Lower leg skin (tissue), 3 donors: ENCODE measurements at regions not wholly inside any gene's neighbourhood (a gene's known extent, or its start where the extent isn't known, plus 50 kb on each side); places are given as distances from the start of the nearest gene placed in this dataset.

ENCODE experiments used
- CTCF ChIP-seq, 3 donors: fragments of 450-650 bp; IDR thresholded peaks; one replicate each; pipeline ENCODE4 v1.5.1; 2016; ENCODE audit warnings: antibody characterized with exemption in 3 of 3, mild to moderate bottlenecking in 3 of 3, moderate library complexity in 2 of 3
- POLR2A ChIP-seq, 2 donors: fragments of 450-650 bp; IDR thresholded peaks; one replicate each; pipeline ENCODE4 v1.6.1; 2016 to 2017; ENCODE audit warnings: antibody characterized with exemption in 2 of 2, mild to moderate bottlenecking in 1 of 2, moderate library complexity in 1 of 2

GRCh38 chr13:89402211-89402610 lies 1731.0 kb downstream of the SLITRK5 start:
- TF ChIP-seq CTCF (IDR thresholded peaks at IDR 0.05) (no peak), POLR2A (IDR thresholded peaks at IDR 0.05) (no peak)
